AG04449 (cell line): ENCODE measurements at regions not wholly inside any gene's neighbourhood (a gene's known extent, or its start where the extent isn't known, plus 50 kb on each side); places are given as distances from the start of the nearest gene placed in this dataset.
"Not testable (repeated sequence)": the region's sequence is repeated elsewhere in the genome, so short reads cannot be mapped to it uniquely, and the experiment has no call there.

Experiments
- CTCF ChIA-PET: fragments of 350-600 bp; formaldehyde crosslinking; extraction: SDS; loops from one replicate; lab custom pipeline; 2021; ENCODE audit warnings: antibody characterized with exemption; lab: Yijun Ruan, JAX
- POLR2A ChIA-PET: fragments of 400-600, 350-600 bp; formaldehyde crosslinking; extraction: SDS; loops from one replicate; lab custom pipeline; 2020; ENCODE audit warnings: antibody characterized with exemption, inconsistent platforms; lab: Yijun Ruan, JAX
- DNase-seq: peaks from one replicate; pipeline ENCODE4 v3.0.0-alpha.2; 2010; ENCODE audit warnings: low read depth, low spot score
- H3K4me3 ChIP-seq: 2 replicates; pipeline ENCODE4 v1.5.1; 2011; ENCODE audit warnings: low read depth, mild to moderate bottlenecking, control low read depth, low read length
- CTCF ChIP-seq: IDR thresholded peaks from one replicate; pipeline ENCODE4 v1.5.1; 2011; ENCODE audit warnings: mild to moderate bottlenecking, moderate library complexity, low read length, control low read depth, inconsistent platforms; ENCODE audit not compliant: insufficient read depth; ENCODE audit errors: missing control alignments

- ChIA-PET CTCF (no interaction called here), POLR2A (no interaction called here)
- DNase-seq: no peak
- TF ChIP-seq CTCF: no peak
- no peak overlapping the region for H3K4me3 ChIP-seq
Measured at GRCh38 chr12:114030451-114030850, 64.3 kb upstream of the RBM19 start.

GRCh38 chr12:114026805-114027204 lies 60.7 kb upstream of the RBM19 start:
- no peak for TF ChIP-seq CTCF
- ChIA-PET CTCF (no interaction called here), POLR2A (no interaction called here)
- no peak for DNase-seq
- H3K4me3 ChIP-seq: no peak overlapping the region

- no peak for TF ChIP-seq CTCF
- no peak for DNase-seq
- CTCF ChIA-PET: no interaction called here
- POLR2A ChIA-PET: no interaction called here
- H3K4me3 ChIP-seq: no peak overlapping the region
Measured at GRCh38 chr12:114025935-114026334, 59.8 kb upstream of the RBM19 start.

GRCh38 chr12:114022081-114022480 lies 56.0 kb upstream of the RBM19 start:
- CTCF ChIA-PET, POLR2A ChIA-PET, H3K4me3 ChIP-seq, DNase-seq: not testable (repeated sequence)

GRCh38 chr12:114018669-114019068 lies 52.5 kb upstream of the RBM19 start:
- POLR2A ChIA-PET: no interaction called here
- TF ChIP-seq CTCF: no peak
- no peak overlapping the region for H3K4me3 ChIP-seq
- no peak for DNase-seq
- CTCF ChIA-PET: interaction anchor here (0.6 kb wide), 1 partner anchor 38 kb away, joined by 3 read pairs; no protein-coding TSS in a partner anchor
